Lower leg skin (tissue), 4 donors: ENCODE measurements at regions not wholly inside any gene's neighbourhood (a gene's known extent, or its start where the extent isn't known, plus 50 kb on each side); places are given as distances from the start of the nearest gene placed in this dataset.

ENCODE experiments used
- DNase-seq, 2 donors: peaks; one replicate each; pipeline ENCODE4 v3.0.0-alpha.2; 2019; ENCODE audit warnings: low spot score in 2 of 2
- H3K4me3 ChIP-seq: fragments of 200-600 bp; sonication (generic); 2 replicates; pipeline ENCODE4 v1.5.1; 2017; ENCODE audit warnings: mild to moderate bottlenecking, low read depth; ENCODE audit not compliant: poor library complexity, severe bottlenecking
- CTCF ChIP-seq, 3 donors: fragments of 450-650 bp; IDR thresholded peaks; one replicate each; pipeline ENCODE4 v1.5.1; 2016; ENCODE audit warnings: antibody characterized with exemption in 3 of 3, mild to moderate bottlenecking in 3 of 3, moderate library complexity in 2 of 3
- POLR2A ChIP-seq, 2 donors: fragments of 450-650 bp; IDR thresholded peaks; one replicate each; pipeline ENCODE4 v1.6.1; 2016 to 2017; ENCODE audit warnings: antibody characterized with exemption in 2 of 2, mild to moderate bottlenecking in 1 of 2, moderate library complexity in 1 of 2
- WGBS, 2 donors: methylation state at CpG; one replicate each; pipeline ENCODE4 v1.1.5; 2018; 5-methylcytosine and 5-hydroxymethylcytosine counted together
- intact Hi-C: fragments of 100-400 bp; cut with DNase I; formaldehyde crosslinking; loops from one replicate; pipeline ENCODE4 v1.15.0; 2023; ENCODE audit warnings: low total_unique reads

DNA sequence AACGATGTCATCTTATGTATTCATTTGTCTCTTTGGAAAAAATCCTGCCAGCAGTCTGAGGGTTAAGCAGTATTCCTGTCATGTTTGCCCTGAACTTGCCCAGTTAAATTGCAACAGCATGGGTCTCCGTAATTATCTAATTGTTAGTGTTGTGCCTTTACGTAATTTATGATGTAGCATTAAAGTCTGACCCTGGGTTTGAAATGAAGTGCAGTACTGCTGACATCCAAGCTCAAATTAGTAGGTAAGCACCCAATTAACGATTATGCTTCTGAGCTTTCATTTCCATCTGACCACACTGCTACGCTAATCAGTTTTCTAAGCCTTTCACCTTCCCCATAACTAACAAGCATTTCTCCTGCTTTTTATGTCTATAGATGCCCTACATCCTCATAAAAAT lies 241.8 kb downstream of the ARRDC4 start:
- no peak for TF ChIP-seq CTCF (IDR thresholded peaks at IDR 0.05)
- no peak overlapping the region for H3K4me3 ChIP-seq
- 40 to 43% methylated on average over 5 of the region's 5 CpGs for WGBS, 2 donors
- DNase-seq = no peak
- intact Hi-C loops = no loop called here

DNA sequence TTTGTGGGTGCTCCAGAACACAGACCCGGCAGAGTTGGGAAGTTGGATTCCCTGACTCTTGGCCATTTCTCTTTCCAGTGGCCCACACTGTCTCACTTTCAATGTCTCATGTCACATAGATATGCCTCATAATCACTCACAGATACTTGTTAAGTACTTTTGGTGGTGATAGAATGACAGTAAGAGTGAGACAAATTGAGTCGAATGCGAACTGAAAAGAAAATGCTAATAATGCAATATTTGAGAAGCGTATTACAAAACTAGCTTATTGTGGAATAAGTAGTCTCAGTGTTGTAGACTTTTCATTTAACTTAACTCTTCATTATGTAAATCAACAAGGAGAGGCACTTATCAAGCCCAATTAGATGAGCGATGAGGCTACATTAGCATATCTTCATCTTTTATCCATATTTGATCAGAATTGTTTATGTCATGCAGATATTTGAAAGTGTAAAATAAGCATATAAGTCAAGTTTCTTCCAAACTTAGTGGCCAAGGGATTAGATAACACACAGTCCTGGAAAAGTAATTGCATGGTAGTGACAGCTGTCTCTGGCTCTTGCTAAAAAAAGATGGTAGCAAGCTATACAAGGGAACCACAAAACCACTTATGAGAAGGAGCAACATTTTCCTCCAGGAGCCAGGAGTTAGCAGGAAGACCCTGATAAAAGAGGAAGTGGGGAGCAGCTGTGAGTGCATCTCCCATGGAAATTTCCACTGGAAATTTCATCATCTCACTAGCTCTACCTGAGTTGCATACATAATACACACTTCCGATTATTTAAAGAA lies 243.6 kb downstream of the ARRDC4 start:
- 90 to 93% methylated on average over 6 of the region's 6 CpGs for WGBS, 2 donors
- intact Hi-C loops = no loop called here
- H3K4me3 ChIP-seq = no peak overlapping the region
- no peak for DNase-seq
- TF ChIP-seq POLR2A (IDR thresholded peaks at IDR 0.05) (no peak), CTCF (IDR thresholded peaks at IDR 0.05) (no peak)

- 75 to 81% methylated on average over 4 of the region's 4 CpGs for WGBS, 2 donors
- intact Hi-C loops = no loop called here
- TF ChIP-seq CTCF (IDR thresholded peaks at IDR 0.05) (no peak), POLR2A (IDR thresholded peaks at IDR 0.05) (no peak)
Measured at GRCh38 chr15:98207928-98208327, 247.4 kb downstream of the ARRDC4 start.

DNA sequence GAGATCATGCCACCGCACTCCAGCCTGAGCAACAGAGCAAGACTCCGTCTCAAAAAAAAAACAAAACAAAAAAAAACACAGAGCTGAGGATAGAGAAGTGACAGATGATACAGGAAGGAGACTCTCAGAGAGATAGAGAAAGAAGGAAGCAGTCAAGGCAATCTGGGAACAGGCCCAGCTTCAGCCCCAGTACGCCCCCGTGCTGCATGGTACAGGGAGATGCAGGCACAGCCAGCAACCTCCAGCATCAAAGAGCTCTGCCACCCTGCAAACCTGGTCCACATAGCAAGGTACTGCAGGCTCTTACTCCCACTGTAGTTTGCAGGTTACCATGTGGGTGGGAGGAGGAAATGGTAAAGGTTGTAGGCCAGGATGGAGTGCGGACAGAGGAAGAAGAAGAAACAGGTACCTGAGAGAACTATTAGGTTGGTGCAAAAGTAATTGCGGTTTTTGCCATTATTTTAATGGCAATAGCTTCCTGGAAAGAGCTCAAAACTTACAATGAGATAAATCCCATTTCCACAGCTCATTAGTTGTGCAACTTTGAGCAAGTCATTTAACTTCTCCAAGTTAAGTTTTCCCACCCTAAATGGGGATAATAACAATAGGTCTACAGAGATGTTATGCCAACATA lies 253.0 kb downstream of the ARRDC4 start:
- intact Hi-C loops = no loop called here

More at GRCh38 chr15:98207928-98208327, 247.4 kb downstream of the ARRDC4 start:
- H3K4me3 ChIP-seq = no peak overlapping the region
- DNase-seq = no peak

DNA sequence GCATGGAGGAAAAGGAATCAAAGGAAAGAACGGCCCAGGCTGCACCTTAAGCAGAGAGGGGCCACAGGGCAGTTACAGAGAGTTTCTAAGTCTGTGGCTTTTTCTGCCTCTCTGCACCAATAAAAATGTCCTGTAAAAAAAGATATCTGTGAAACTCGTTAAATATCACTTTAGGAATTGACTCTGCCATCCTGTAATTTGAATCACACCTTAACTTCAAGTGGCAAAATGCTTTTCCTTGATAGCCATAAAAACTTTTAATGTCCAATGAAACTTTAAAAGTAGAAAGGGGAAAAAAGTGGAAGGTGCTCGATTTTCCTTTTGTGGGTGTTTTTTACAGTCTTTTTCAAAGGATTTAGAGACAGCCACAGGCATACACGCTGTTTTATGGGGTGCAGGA lies 255.7 kb downstream of the ARRDC4 start:
- H3K4me3 ChIP-seq = no peak overlapping the region
- intact Hi-C loops = no loop called here
- no peak for TF ChIP-seq POLR2A (IDR thresholded peaks at IDR 0.05)
- TF ChIP-seq CTCF (IDR thresholded peaks at IDR 0.05) = no peak
- WGBS, 2 donors = 51 to 57% methylated on average over 4 of the region's 4 CpGs
- DNase-seq = no peak

More for the DNA sequence above, 253.0 kb downstream of the ARRDC4 start:
- WGBS, 2 donors = 88 to 90% methylated on average over 6 of the region's 6 CpGs
- TF ChIP-seq POLR2A (IDR thresholded peaks at IDR 0.05) (no peak), CTCF (IDR thresholded peaks at IDR 0.05) (no peak)
- no peak for DNase-seq
- no peak overlapping the region for H3K4me3 ChIP-seq
